ENCODE measurements at regions not wholly inside any gene's neighbourhood (a gene's known extent, or its start where the extent isn't known, plus 50 kb on each side); places are given as distances from the start of the nearest gene placed in this dataset.

- TF ChIP-seq HDGF (IDR thresholded peaks at IDR 0.05; ENCODE audit: borderline replicate concordance) (no peak), FOXM1 (IDR thresholded peaks at IDR 0.05; ENCODE audit: borderline replicate concordance) (no peak), ZNF384 (IDR thresholded peaks at IDR 0.05) (no peak), ELF4 (IDR thresholded peaks at IDR 0.05) (no peak), SP1 (IDR thresholded peaks at IDR 0.05) (no peak), FOXK2 (IDR thresholded peaks at IDR 0.05) (no peak), LEF1 (IDR thresholded peaks at IDR 0.05; ENCODE audit: borderline replicate concordance) (no peak), SUZ12 (IDR thresholded peaks at IDR 0.05) (no peak), BHLHE40 (IDR thresholded peaks at IDR 0.05; ENCODE audit: borderline replicate concordance) (no peak), NFRKB (IDR thresholded peaks at IDR 0.05) (no peak), FOXA1 (IDR thresholded peaks at IDR 0.05) (no peak), TARDBP (IDR thresholded peaks at IDR 0.05) (no peak)
These were observed 278.6 kb downstream of the CDH19 start for GRCh38 chr18:66325251-66325650.
